K562 (cell line): ENCODE measurements at regions not wholly inside any gene's neighbourhood (a gene's known extent, or its start where the extent isn't known, plus 50 kb on each side); places are given as distances from the start of the nearest gene placed in this dataset.

Source experiments
- BHLHE40 ChIP-seq: IDR thresholded peaks from 2 replicates; pipeline ENCODE4 v1.6.1; 2011; ENCODE audit warnings: low read length, improper control_type of control experiment
- POLR2H ChIP-seq: IDR thresholded peaks from 2 replicates; pipeline ENCODE4 v1.6.1; 2016; ENCODE audit warnings: missing genetic modification characterization, low read depth, mild to moderate bottlenecking, control low read depth, missing compliant biosample characterization, moderate library complexity
- STAT5B ChIP-seq: fragments of 250-450 bp; sonication (Bioruptor Pico); IDR thresholded peaks from 2 replicates; pipeline ENCODE4 v1.8.0; 2021; ENCODE audit warnings: mild to moderate bottlenecking, inconsistent platforms
- ZNF431 ChIP-seq: sonication (generic); formaldehyde crosslinking; IDR thresholded peaks from 2 replicates; pipeline ENCODE4 v1.8.0; 2022; ENCODE audit warnings: mild to moderate bottlenecking, missing genetic modification reagents
- TF ChIP-seq, protein P1 (sequence below), 3 experiments: IDR thresholded peaks in 2 of 3; conservative IDR thresholded peaks in 1 of 3; 2 replicates each; pipeline ENCODE4 v1.5.1; 2011 to 2012; ENCODE audit warnings: low read length in 3 of 3, mild to moderate bottlenecking in 3 of 3, control low read depth in 2 of 3, improper control_type of control experiment in 1 of 3, inconsistent platforms in 1 of 3, low read depth in 1 of 3, mixed read lengths in 1 of 3, moderate library complexity in 1 of 3; ENCODE audit not compliant: insufficient read depth in 2 of 3
- TF ChIP-seq, protein P2 (sequence below), 2 experiments: IDR thresholded peaks; 2 replicates each; pipeline ENCODE4 v1.6.1; 2011; ENCODE audit warnings: borderline replicate concordance in 1 of 2, control low read depth in 1 of 2, low read depth in 1 of 2, low read length in 1 of 2, mild to moderate bottlenecking in 1 of 2, mixed read lengths in 1 of 2, moderate library complexity in 1 of 2; ENCODE audit not compliant: insufficient read depth in 1 of 2, insufficient read length in 1 of 2, poor library complexity in 1 of 2, severe bottlenecking in 1 of 2; ENCODE audit errors: extremely low read depth in 1 of 2
- TF ChIP-seq, protein P3 (sequence below): sonication (generic); formaldehyde crosslinking; IDR thresholded peaks from 2 replicates; pipeline ENCODE4 v1.8.1; 2023; ENCODE audit warnings: mild to moderate bottlenecking, missing genetic modification reagents

DNA sequence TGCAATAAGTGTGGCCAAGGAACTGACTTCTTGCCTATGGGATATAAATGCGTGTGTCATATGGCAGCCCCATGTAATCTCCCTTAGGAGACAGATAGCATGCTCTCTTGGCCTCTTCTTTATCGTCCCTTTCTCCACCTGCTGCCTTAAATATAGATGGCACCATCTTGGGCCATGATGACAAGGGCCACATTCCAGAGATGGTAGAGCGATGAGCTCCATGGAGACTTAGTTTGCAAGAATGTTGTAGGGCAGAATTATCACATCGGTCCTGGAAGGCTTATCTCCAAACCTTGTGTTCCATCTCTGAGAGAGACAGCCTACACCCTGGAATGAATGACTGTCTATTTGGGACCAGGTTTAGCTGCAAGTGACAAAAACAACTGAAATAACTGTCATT, 536.7 kb downstream of the TNS1 start:
- TF ChIP-seq, protein P1, sequence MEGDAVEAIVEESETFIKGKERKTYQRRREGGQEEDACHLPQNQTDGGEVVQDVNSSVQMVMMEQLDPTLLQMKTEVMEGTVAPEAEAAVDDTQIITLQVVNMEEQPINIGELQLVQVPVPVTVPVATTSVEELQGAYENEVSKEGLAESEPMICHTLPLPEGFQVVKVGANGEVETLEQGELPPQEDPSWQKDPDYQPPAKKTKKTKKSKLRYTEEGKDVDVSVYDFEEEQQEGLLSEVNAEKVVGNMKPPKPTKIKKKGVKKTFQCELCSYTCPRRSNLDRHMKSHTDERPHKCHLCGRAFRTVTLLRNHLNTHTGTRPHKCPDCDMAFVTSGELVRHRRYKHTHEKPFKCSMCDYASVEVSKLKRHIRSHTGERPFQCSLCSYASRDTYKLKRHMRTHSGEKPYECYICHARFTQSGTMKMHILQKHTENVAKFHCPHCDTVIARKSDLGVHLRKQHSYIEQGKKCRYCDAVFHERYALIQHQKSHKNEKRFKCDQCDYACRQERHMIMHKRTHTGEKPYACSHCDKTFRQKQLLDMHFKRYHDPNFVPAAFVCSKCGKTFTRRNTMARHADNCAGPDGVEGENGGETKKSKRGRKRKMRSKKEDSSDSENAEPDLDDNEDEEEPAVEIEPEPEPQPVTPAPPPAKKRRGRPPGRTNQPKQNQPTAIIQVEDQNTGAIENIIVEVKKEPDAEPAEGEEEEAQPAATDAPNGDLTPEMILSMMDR (IDR thresholded peaks at IDR 0.05 in 2 of 3, conservative IDR thresholded peaks at IDR 0.05 in 1 of 3; ENCODE audit: insufficient read depth in 2 of 3, low read depth in 1 of 3, low read length in 3 of 3) = no peak
- TF ChIP-seq, protein P2, sequence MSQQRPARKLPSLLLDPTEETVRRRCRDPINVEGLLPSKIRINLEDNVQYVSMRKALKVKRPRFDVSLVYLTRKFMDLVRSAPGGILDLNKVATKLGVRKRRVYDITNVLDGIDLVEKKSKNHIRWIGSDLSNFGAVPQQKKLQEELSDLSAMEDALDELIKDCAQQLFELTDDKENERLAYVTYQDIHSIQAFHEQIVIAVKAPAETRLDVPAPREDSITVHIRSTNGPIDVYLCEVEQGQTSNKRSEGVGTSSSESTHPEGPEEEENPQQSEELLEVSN (IDR thresholded peaks at IDR 0.05; ENCODE audit: borderline replicate concordance in 1 of 2, extremely low read depth in 1 of 2, insufficient read depth in 1 of 2, insufficient read length in 1 of 2, low read depth in 1 of 2, low read length in 1 of 2, poor library complexity in 1 of 2, severe bottlenecking in 1 of 2) = no peak
- TF ChIP-seq ZNF431 = no peak
- TF ChIP-seq BHLHE40 = no peak
- TF ChIP-seq STAT5B (CRISPR knock-in tag) = no peak
- TF ChIP-seq, protein P3, sequence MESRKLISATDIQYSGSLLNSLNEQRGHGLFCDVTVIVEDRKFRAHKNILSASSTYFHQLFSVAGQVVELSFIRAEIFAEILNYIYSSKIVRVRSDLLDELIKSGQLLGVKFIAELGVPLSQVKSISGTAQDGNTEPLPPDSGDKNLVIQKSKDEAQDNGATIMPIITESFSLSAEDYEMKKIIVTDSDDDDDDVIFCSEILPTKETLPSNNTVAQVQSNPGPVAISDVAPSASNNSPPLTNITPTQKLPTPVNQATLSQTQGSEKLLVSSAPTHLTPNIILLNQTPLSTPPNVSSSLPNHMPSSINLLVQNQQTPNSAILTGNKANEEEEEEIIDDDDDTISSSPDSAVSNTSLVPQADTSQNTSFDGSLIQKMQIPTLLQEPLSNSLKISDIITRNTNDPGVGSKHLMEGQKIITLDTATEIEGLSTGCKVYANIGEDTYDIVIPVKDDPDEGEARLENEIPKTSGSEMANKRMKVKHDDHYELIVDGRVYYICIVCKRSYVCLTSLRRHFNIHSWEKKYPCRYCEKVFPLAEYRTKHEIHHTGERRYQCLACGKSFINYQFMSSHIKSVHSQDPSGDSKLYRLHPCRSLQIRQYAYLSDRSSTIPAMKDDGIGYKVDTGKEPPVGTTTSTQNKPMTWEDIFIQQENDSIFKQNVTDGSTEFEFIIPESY = no peak
- TF ChIP-seq POLR2H (tag) = no peak
